ENCODE measurements at regions not wholly inside any gene's neighbourhood (a gene's known extent, or its start where the extent isn't known, plus 50 kb on each side); places are given as distances from the start of the nearest gene placed in this dataset.
"Not testable (repeated sequence)": the region's sequence is repeated elsewhere in the genome, so short reads cannot be mapped to it uniquely, and the experiment has no call there.

- Histone ChIP-seq H3K9me3 (ENCODE audit: low read length) (no peaks in the 10 kb centered on the region), H3K27ac (ENCODE audit: low read depth, low read length) (no peak overlapping the region), H3K27me3 (ENCODE audit: insufficient read depth, low read length, poor library complexity, severe bottlenecking) (no peaks in the 10 kb centered on the region), H3K36me3 (ENCODE audit: insufficient read depth, low read length) (no peaks in the 10 kb centered on the region), H3K4me3 (ENCODE audit: low read length) (no peak overlapping the region), H3K4me1 (ENCODE audit: insufficient read depth, low read length) (no peaks in the 10 kb centered on the region)
- H3K27me3 Mint-ChIP-seq = no peaks in the 10 kb centered on the region
- no peak overlapping the region for H3K27ac Mint-ChIP-seq
- DNase-seq = no peak
- no peaks in the 10 kb centered on the region for H3K9me3 Mint-ChIP-seq
- H3K36me3 Mint-ChIP-seq = no peaks in the 10 kb centered on the region
- ChIA-PET CTCF (no interaction called here), POLR2A (no interaction called here)
- no peaks in the 10 kb centered on the region for H3K4me1 Mint-ChIP-seq
- H3K4me3 Mint-ChIP-seq = no peak overlapping the region
Measured at GRCh38 chrY:20042993-20043392, 298.5 kb upstream of the KDM5D start.

GRCh38 chrY:20025676-20026075 is 281.1 kb upstream of the KDM5D start:
- no peaks in the 10 kb centered on the region for H3K36me3 Mint-ChIP-seq
- H3K27ac ChIP-seq (ENCODE audit: low read depth, low read length) = no peak overlapping the region
- no peaks in the 10 kb centered on the region for H3K27me3 Mint-ChIP-seq
- H3K27ac Mint-ChIP-seq = no peak overlapping the region
- H3K4me1 Mint-ChIP-seq = no peaks in the 10 kb centered on the region
- H3K9me3 ChIP-seq (ENCODE audit: low read length) = no peaks in the 10 kb centered on the region
- H3K27me3 ChIP-seq (ENCODE audit: insufficient read depth, low read length, poor library complexity, severe bottlenecking) = no peaks in the 10 kb centered on the region
- no peak for DNase-seq
- no peak overlapping the region for H3K4me3 ChIP-seq (ENCODE audit: low read length)
- ChIA-PET POLR2A (no interaction called here), CTCF (no interaction called here)
- H3K4me3 Mint-ChIP-seq = no peak overlapping the region
- H3K36me3 ChIP-seq (ENCODE audit: insufficient read depth, low read length) = no peaks in the 10 kb centered on the region
- no peaks in the 10 kb centered on the region for H3K4me1 ChIP-seq (ENCODE audit: insufficient read depth, low read length)
- peaks cover 0 to 6% (median 0%) of the 10 kb centered on the region in 5 donors for H3K9me3 Mint-ChIP-seq

- H3K36me3 Mint-ChIP-seq; H3K36me3 ChIP-seq (ENCODE audit: insufficient read depth, low read length); H3K9me3 Mint-ChIP-seq; H3K27me3 ChIP-seq (ENCODE audit: insufficient read depth, low read length, poor library complexity, severe bottlenecking); H3K4me3 ChIP-seq (ENCODE audit: low read length); H3K4me1 ChIP-seq (ENCODE audit: insufficient read depth, low read length); H3K27ac ChIP-seq (ENCODE audit: low read depth, low read length); POLR2A ChIA-PET; CTCF ChIA-PET; H3K27me3 Mint-ChIP-seq; DNase-seq; H3K9me3 ChIP-seq (ENCODE audit: low read length); H3K4me1 Mint-ChIP-seq; H3K4me3 Mint-ChIP-seq; H3K27ac Mint-ChIP-seq: not testable (repeated sequence)
Measured at GRCh38 chrY:19993410-19993809, 248.9 kb upstream of the KDM5D start.

DNA sequence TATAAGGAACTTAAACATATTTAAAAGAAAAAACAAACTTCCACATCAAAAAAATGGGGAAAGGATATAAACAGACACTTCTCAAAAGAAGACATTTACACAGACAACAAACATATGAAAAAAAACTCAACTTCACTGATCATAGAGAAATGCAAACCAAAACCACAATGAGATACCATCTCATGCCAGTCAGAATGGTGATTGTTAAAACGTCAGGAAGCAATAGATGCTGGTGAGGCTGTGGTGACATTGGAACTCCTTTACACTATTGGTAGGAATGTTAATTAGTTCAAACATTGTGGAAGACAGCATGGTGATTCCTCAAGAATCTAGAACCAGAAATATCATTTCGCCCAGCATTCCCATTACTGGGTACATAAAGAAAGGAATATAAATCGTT is 228.5 kb upstream of the KDM5D start:
- Histone ChIP-seq H3K4me1 (ENCODE audit: insufficient read depth, low read length) (no peaks in the 10 kb centered on the region), H3K36me3 (ENCODE audit: insufficient read depth, low read length) (no peaks in the 10 kb centered on the region), H3K27ac (ENCODE audit: low read depth, low read length) (no peak overlapping the region), H3K4me3 (ENCODE audit: low read length) (no peak overlapping the region), H3K27me3 (ENCODE audit: insufficient read depth, low read length, poor library complexity, severe bottlenecking) (no peaks in the 10 kb centered on the region), H3K9me3 (ENCODE audit: low read length) (no peaks in the 10 kb centered on the region)
- CTCF ChIA-PET = no interaction called here
- H3K4me1 Mint-ChIP-seq = no peaks in the 10 kb centered on the region
- H3K27me3 Mint-ChIP-seq = no peaks in the 10 kb centered on the region
- no peak overlapping the region for H3K4me3 Mint-ChIP-seq
- no peak overlapping the region for H3K27ac Mint-ChIP-seq
- POLR2A ChIA-PET = no interaction called here
- H3K36me3 Mint-ChIP-seq = no peaks in the 10 kb centered on the region
- no peak for DNase-seq
- no peaks in the 10 kb centered on the region for H3K9me3 Mint-ChIP-seq

- Mint-ChIP-seq H3K27me3 (peaks cover 0 to 4% of the 10 kb centered on the region in 2 donors), H3K36me3 (no peaks in the 10 kb centered on the region), H3K9me3 (no peaks in the 10 kb centered on the region), H3K27ac (no peak overlapping the region), H3K4me3 (no peak overlapping the region), H3K4me1 (no peaks in the 10 kb centered on the region)
- Histone ChIP-seq H3K27ac (ENCODE audit: low read depth, low read length) (no peak overlapping the region), H3K36me3 (ENCODE audit: insufficient read depth, low read length) (no peaks in the 10 kb centered on the region), H3K27me3 (ENCODE audit: insufficient read depth, low read length, poor library complexity, severe bottlenecking) (no peaks in the 10 kb centered on the region), H3K4me3 (ENCODE audit: low read length) (no peak overlapping the region), H3K4me1 (ENCODE audit: insufficient read depth, low read length) (no peaks in the 10 kb centered on the region), H3K9me3 (ENCODE audit: low read length) (no peaks in the 10 kb centered on the region)
- CTCF ChIA-PET = no interaction called here
- no peak for DNase-seq
- POLR2A ChIA-PET = no interaction called here
Measured at GRCh38 chrY:19947702-19948101, 203.2 kb upstream of the KDM5D start.

GRCh38 chrY:19899011-19899410 is 154.5 kb upstream of the KDM5D start:
- DNase-seq = no peak
- no peaks in the 10 kb centered on the region for H3K36me3 Mint-ChIP-seq
- H3K27me3 Mint-ChIP-seq = peaks cover 0 to 4% of the 10 kb centered on the region in 2 donors
- ChIA-PET CTCF (no interaction called here), POLR2A (no interaction called here)
- Histone ChIP-seq H3K27me3 (ENCODE audit: insufficient read depth, low read length, poor library complexity, severe bottlenecking) (no peaks in the 10 kb centered on the region), H3K27ac (ENCODE audit: low read depth, low read length) (no peak overlapping the region), H3K36me3 (ENCODE audit: insufficient read depth, low read length) (no peaks in the 10 kb centered on the region), H3K4me1 (ENCODE audit: insufficient read depth, low read length) (no peaks in the 10 kb centered on the region), H3K9me3 (ENCODE audit: low read length) (no peaks in the 10 kb centered on the region), H3K4me3 (ENCODE audit: low read length) (no peak overlapping the region)
- no peaks in the 10 kb centered on the region for H3K4me1 Mint-ChIP-seq
- H3K27ac Mint-ChIP-seq = no peak overlapping the region
- H3K9me3 Mint-ChIP-seq = no peaks in the 10 kb centered on the region
- no peak overlapping the region for H3K4me3 Mint-ChIP-seq

- no peak for DNase-seq
- Histone ChIP-seq H3K27ac (ENCODE audit: low read depth, low read length) (no peak overlapping the region), H3K27me3 (ENCODE audit: insufficient read depth, low read length, poor library complexity, severe bottlenecking) (no peaks in the 10 kb centered on the region), H3K36me3 (ENCODE audit: insufficient read depth, low read length) (no peaks in the 10 kb centered on the region), H3K4me3 (ENCODE audit: low read length) (no peak overlapping the region), H3K9me3 (ENCODE audit: low read length) (no peaks in the 10 kb centered on the region), H3K4me1 (ENCODE audit: insufficient read depth, low read length) (no peaks in the 10 kb centered on the region)
- H3K27ac Mint-ChIP-seq = no peak overlapping the region
- no peaks in the 10 kb centered on the region for H3K36me3 Mint-ChIP-seq
- H3K27me3 Mint-ChIP-seq = peaks cover 0 to 10% of the 10 kb centered on the region in 2 donors
- H3K4me3 Mint-ChIP-seq = no peak overlapping the region
- no peaks in the 10 kb centered on the region for H3K4me1 Mint-ChIP-seq
- ChIA-PET POLR2A (no interaction called here), CTCF (no interaction called here)
- no peaks in the 10 kb centered on the region for H3K9me3 Mint-ChIP-seq
Measured at GRCh38 chrY:19892076-19892964, 147.8 kb upstream of the KDM5D start.

- no peaks in the 10 kb centered on the region for H3K36me3 Mint-ChIP-seq
- no peaks in the 10 kb centered on the region for H3K4me1 Mint-ChIP-seq
- no peaks in the 10 kb centered on the region for H3K27me3 Mint-ChIP-seq
- DNase-seq = no peak
- H3K4me3 Mint-ChIP-seq = no peak overlapping the region
- ChIA-PET POLR2A (no interaction called here), CTCF (no interaction called here)
- no peak overlapping the region for H3K27ac Mint-ChIP-seq
- Histone ChIP-seq H3K4me1 (ENCODE audit: insufficient read depth, low read length) (no peaks in the 10 kb centered on the region), H3K27ac (ENCODE audit: low read depth, low read length) (no peak overlapping the region), H3K4me3 (ENCODE audit: low read length) (no peak overlapping the region), H3K9me3 (ENCODE audit: low read length) (no peaks in the 10 kb centered on the region), H3K36me3 (ENCODE audit: insufficient read depth, low read length) (no peaks in the 10 kb centered on the region), H3K27me3 (ENCODE audit: insufficient read depth, low read length, poor library complexity, severe bottlenecking) (no peaks in the 10 kb centered on the region)
- H3K9me3 Mint-ChIP-seq = no peaks in the 10 kb centered on the region
Measured at GRCh38 chrY:19882145-19882544, 137.6 kb upstream of the KDM5D start.

DNA sequence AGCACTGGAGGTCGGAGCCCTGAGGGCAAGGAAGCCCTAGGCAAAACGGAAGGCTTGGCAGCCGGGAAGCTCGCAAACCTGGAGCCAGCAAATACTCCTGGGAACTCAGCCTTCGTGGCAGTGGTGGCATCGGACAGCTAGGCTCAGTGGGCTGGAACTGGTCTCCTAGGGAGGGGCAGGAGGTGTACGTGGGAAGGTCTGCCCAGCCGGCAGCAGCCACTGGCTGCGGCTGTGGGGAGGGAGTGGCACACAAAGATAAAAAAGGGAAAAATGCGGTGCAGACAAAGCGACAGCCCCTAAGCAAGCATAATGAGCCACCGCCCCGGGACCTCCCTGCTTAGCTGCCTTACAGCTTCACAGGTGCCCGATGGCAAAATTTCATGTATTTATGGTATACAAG is 125.2 kb upstream of the KDM5D start:
- no peaks in the 10 kb centered on the region for H3K4me1 Mint-ChIP-seq
- POLR2A ChIA-PET = no interaction called here
- Histone ChIP-seq H3K27ac (ENCODE audit: low read depth, low read length) (no peak overlapping the region), H3K4me3 (ENCODE audit: low read length) (no peak overlapping the region), H3K9me3 (ENCODE audit: low read length) (no peaks in the 10 kb centered on the region), H3K36me3 (ENCODE audit: insufficient read depth, low read length) (no peaks in the 10 kb centered on the region), H3K27me3 (ENCODE audit: insufficient read depth, low read length, poor library complexity, severe bottlenecking) (no peaks in the 10 kb centered on the region), H3K4me1 (ENCODE audit: insufficient read depth, low read length) (no peaks in the 10 kb centered on the region)
- H3K9me3 Mint-ChIP-seq = no peaks in the 10 kb centered on the region
- no peaks in the 10 kb centered on the region for H3K36me3 Mint-ChIP-seq
- DNase-seq = no peak
- H3K27me3 Mint-ChIP-seq = peaks cover 0 to 6% of the 10 kb centered on the region in 2 donors
- CTCF ChIA-PET = no interaction called here
- H3K27ac Mint-ChIP-seq = no peak overlapping the region
- no peak overlapping the region for H3K4me3 Mint-ChIP-seq

Measured in CD8-positive, alpha-beta memory T cell (primary cell).